Stimulated activated memory B cell treated with anti-CD40 and anti-IgM and Interleukin-4, amounts not matched to agents 10 μg/mL and 1 μg/mL and 100 μg/mL, for 72 hours (primary cell): ENCODE measurements at regions not wholly inside any gene's neighbourhood (a gene's known extent, or its start where the extent isn't known, plus 50 kb on each side); places are given as distances from the start of the nearest gene placed in this dataset.
"Not testable (repeated sequence)": the region's sequence is repeated elsewhere in the genome, so short reads cannot be mapped to it uniquely, and the experiment has no call there.

Source experiments
- ATAC-seq: fragments of 150-1000 bp; cut with Tn5 transposase; 2 replicates; pipeline ENCODE4 v1.10.0; 2021
- H3K27ac Mint-ChIP-seq: one replicate; pipeline ENCODE4 v1.8.0; 2022; ENCODE audit warnings: mild to moderate bottlenecking, mixed read lengths
- H3K27me3 Mint-ChIP-seq: one replicate; pipeline ENCODE4 v1.8.0; 2022; ENCODE audit warnings: mixed read lengths
- H3K36me3 Mint-ChIP-seq: one replicate; pipeline ENCODE4 v1.8.0; 2022; ENCODE audit warnings: mixed read lengths
- H3K4me1 Mint-ChIP-seq: one replicate; pipeline ENCODE4 v1.8.0; 2022; ENCODE audit warnings: mixed read lengths
- H3K4me3 Mint-ChIP-seq: one replicate; pipeline ENCODE4 v1.8.0; 2022; ENCODE audit warnings: mild to moderate bottlenecking, moderate library complexity, mixed read lengths
- H3K9me3 Mint-ChIP-seq: one replicate; pipeline ENCODE4 v1.8.0; 2022; ENCODE audit warnings: mixed read lengths

- ATAC-seq = no peak
- Mint-ChIP-seq H3K36me3 (no peaks in the 10 kb centered on the region), H3K27me3 (peaks cover 12% of the 10 kb centered on the region), H3K4me1 (no peaks in the 10 kb centered on the region), H3K27ac (no peak overlapping the region), H3K4me3 (no peak overlapping the region), H3K9me3 (no peaks in the 10 kb centered on the region)
Observed at GRCh38 chr6:3617681-3618311, 133.7 kb downstream of the PXDC1 start.

- peaks cover 18% of the 10 kb centered on the region for H3K27me3 Mint-ChIP-seq
- H3K4me3 Mint-ChIP-seq = no peak overlapping the region
- no peaks in the 10 kb centered on the region for H3K4me1 Mint-ChIP-seq
- H3K9me3 Mint-ChIP-seq = no peaks in the 10 kb centered on the region
- no peak overlapping the region for H3K27ac Mint-ChIP-seq
- no peaks in the 10 kb centered on the region for H3K36me3 Mint-ChIP-seq
- ATAC-seq = no peak
Observed at GRCh38 chr6:3617192-3617631, 134.3 kb downstream of the PXDC1 start.

GRCh38 chr6:3616565-3617176, 134.8 kb downstream of the PXDC1 start:
- no peaks in the 10 kb centered on the region for H3K36me3 Mint-ChIP-seq
- H3K4me1 Mint-ChIP-seq = no peaks in the 10 kb centered on the region
- H3K27ac Mint-ChIP-seq = no peak overlapping the region
- no peaks in the 10 kb centered on the region for H3K9me3 Mint-ChIP-seq
- no peak for ATAC-seq
- H3K4me3 Mint-ChIP-seq = no peak overlapping the region
- H3K27me3 Mint-ChIP-seq = peaks cover 24% of the 10 kb centered on the region

GRCh38 chr6:3615391-3616380, 135.8 kb downstream of the PXDC1 start:
- Mint-ChIP-seq H3K27me3 (peaks cover 27% of the 10 kb centered on the region), H3K4me3 (no peak overlapping the region), H3K27ac (no peak overlapping the region), H3K36me3 (no peaks in the 10 kb centered on the region), H3K9me3 (no peaks in the 10 kb centered on the region), H3K4me1 (no peaks in the 10 kb centered on the region)
- no peak for ATAC-seq

GRCh38 chr6:3614918-3615317, 136.6 kb downstream of the PXDC1 start:
- H3K9me3 Mint-ChIP-seq = no peaks in the 10 kb centered on the region
- no peak overlapping the region for H3K4me3 Mint-ChIP-seq
- peaks cover 27% of the 10 kb centered on the region for H3K27me3 Mint-ChIP-seq
- no peaks in the 10 kb centered on the region for H3K36me3 Mint-ChIP-seq
- H3K27ac Mint-ChIP-seq = no peak overlapping the region
- no peaks in the 10 kb centered on the region for H3K4me1 Mint-ChIP-seq
- ATAC-seq = no peak

GRCh38 chr6:3613565-3613964, 137.9 kb downstream of the PXDC1 start:
- H3K9me3 Mint-ChIP-seq, H3K36me3 Mint-ChIP-seq: not testable (repeated sequence)
- peaks cover 35% of the 10 kb centered on the region for H3K27me3 Mint-ChIP-seq

GRCh38 chr6:3612341-3613041, 139.0 kb downstream of the PXDC1 start:
- no peak for ATAC-seq
- Mint-ChIP-seq H3K4me1 (no peaks in the 10 kb centered on the region), H3K4me3 (no peak overlapping the region), H3K9me3 (no peaks in the 10 kb centered on the region), H3K27me3 (peaks cover 39% of the 10 kb centered on the region), H3K36me3 (no peaks in the 10 kb centered on the region), H3K27ac (no peak overlapping the region)

More at GRCh38 chr6:3613565-3613964, 137.9 kb downstream of the PXDC1 start:
- not testable (repeated sequence) for H3K4me1 Mint-ChIP-seq, H3K4me3 Mint-ChIP-seq, H3K27ac Mint-ChIP-seq, ATAC-seq

- Mint-ChIP-seq H3K9me3 (no peaks in the 10 kb centered on the region), H3K27me3 (peaks cover 51% of the 10 kb centered on the region), H3K27ac (no peak overlapping the region), H3K4me1 (no peaks in the 10 kb centered on the region), H3K4me3 (no peak overlapping the region), H3K36me3 (no peaks in the 10 kb centered on the region)
- no peak for ATAC-seq
Observed at GRCh38 chr6:3610921-3611320, 140.6 kb downstream of the PXDC1 start.

GRCh38 chr6:3610206-3610605, 141.3 kb downstream of the PXDC1 start:
- no peaks in the 10 kb centered on the region for H3K4me1 Mint-ChIP-seq
- H3K9me3 Mint-ChIP-seq = no peaks in the 10 kb centered on the region
- peaks cover 52% of the 10 kb centered on the region for H3K27me3 Mint-ChIP-seq
- H3K27ac Mint-ChIP-seq = no peak overlapping the region
- H3K36me3 Mint-ChIP-seq = no peaks in the 10 kb centered on the region
- no peak overlapping the region for H3K4me3 Mint-ChIP-seq
- no peak for ATAC-seq

- no peak for ATAC-seq
- no peak overlapping the region for H3K27ac Mint-ChIP-seq
- H3K27me3 Mint-ChIP-seq = peaks cover 49% of the 10 kb centered on the region
- H3K4me1 Mint-ChIP-seq = no peaks in the 10 kb centered on the region
- H3K9me3 Mint-ChIP-seq = no peaks in the 10 kb centered on the region
- H3K4me3 Mint-ChIP-seq = no peak overlapping the region
- no peaks in the 10 kb centered on the region for H3K36me3 Mint-ChIP-seq
Observed at GRCh38 chr6:3609388-3609787, 142.1 kb downstream of the PXDC1 start.

- H3K9me3 Mint-ChIP-seq = no peaks in the 10 kb centered on the region
- ATAC-seq = no peak
- peaks cover 56% of the 10 kb centered on the region for H3K27me3 Mint-ChIP-seq
- H3K4me3 Mint-ChIP-seq = no peak overlapping the region
- H3K27ac Mint-ChIP-seq = no peak overlapping the region
- no peaks in the 10 kb centered on the region for H3K4me1 Mint-ChIP-seq
- no peaks in the 10 kb centered on the region for H3K36me3 Mint-ChIP-seq
Observed at GRCh38 chr6:3608159-3608558, 143.4 kb downstream of the PXDC1 start.

- no peak for ATAC-seq
- no peaks in the 10 kb centered on the region for H3K4me1 Mint-ChIP-seq
- peaks cover 54% of the 10 kb centered on the region for H3K27me3 Mint-ChIP-seq
- peaks cover under 1% of the 10 kb centered on the region for H3K9me3 Mint-ChIP-seq
- H3K36me3 Mint-ChIP-seq = no peaks in the 10 kb centered on the region
- no peak overlapping the region for H3K4me3 Mint-ChIP-seq
- no peak overlapping the region for H3K27ac Mint-ChIP-seq
Observed at GRCh38 chr6:3607599-3607998, 143.9 kb downstream of the PXDC1 start.

GRCh38 chr6:3607171-3607570, 144.3 kb downstream of the PXDC1 start:
- Mint-ChIP-seq H3K9me3 (peaks cover 5% of the 10 kb centered on the region), H3K27ac (no peak overlapping the region), H3K4me1 (no peaks in the 10 kb centered on the region), H3K36me3 (no peaks in the 10 kb centered on the region), H3K27me3 (peaks cover 49% of the 10 kb centered on the region), H3K4me3 (no peak overlapping the region)
- ATAC-seq = no peak

GRCh38 chr6:3603340-3604130, 146.7 kb upstream of the SLC22A23 start:
- no peak for ATAC-seq
- H3K4me3 Mint-ChIP-seq = no peak overlapping the region
- H3K36me3 Mint-ChIP-seq = no peaks in the 10 kb centered on the region
- H3K9me3 Mint-ChIP-seq = peaks cover 16% of the 10 kb centered on the region
- H3K4me1 Mint-ChIP-seq = no peaks in the 10 kb centered on the region
- H3K27me3 Mint-ChIP-seq = peaks cover 53% of the 10 kb centered on the region
- H3K27ac Mint-ChIP-seq = no peak overlapping the region
